ENCODE measurements at regions not wholly inside any gene's neighbourhood (a gene's known extent, or its start where the extent isn't known, plus 50 kb on each side); places are given as distances from the start of the nearest gene placed in this dataset.

DNA sequence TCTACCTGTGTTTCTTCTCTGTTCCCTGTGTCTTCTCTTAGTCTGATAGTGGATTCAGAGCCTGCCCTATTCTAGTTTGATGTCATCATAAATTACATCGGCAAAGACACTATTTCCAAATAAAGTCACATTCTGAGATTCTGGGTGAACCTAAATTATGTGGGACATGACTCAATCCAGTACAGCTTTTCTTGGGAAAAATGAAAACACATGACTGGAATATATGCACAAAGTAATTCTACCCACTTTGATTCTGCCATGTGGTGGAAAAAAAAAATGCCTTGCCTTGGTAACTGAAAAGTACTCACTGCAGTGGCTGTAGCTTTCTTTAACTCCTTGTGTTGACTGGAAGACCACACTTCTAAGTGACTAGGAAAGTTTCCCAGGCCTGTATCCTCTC, 73.7 kb downstream of the LRATD1 start:
- no peak for TF ChIP-seq POLR2A (IDR thresholded peaks at IDR 0.05)
- TF ChIP-seq CTCF (IDR thresholded peaks at IDR 0.05) = no peak
